ENCODE measurements at regions not wholly inside any gene's neighbourhood (a gene's known extent, or its start where the extent isn't known, plus 50 kb on each side); places are given as distances from the start of the nearest gene placed in this dataset.
A peak's percentile ranks its signal among the peaks of the same experiment; 100 is the strongest.
"Not testable (repeated sequence)": the region's sequence is repeated elsewhere in the genome, so short reads cannot be mapped to it uniquely, and the experiment has no call there.

DNA sequence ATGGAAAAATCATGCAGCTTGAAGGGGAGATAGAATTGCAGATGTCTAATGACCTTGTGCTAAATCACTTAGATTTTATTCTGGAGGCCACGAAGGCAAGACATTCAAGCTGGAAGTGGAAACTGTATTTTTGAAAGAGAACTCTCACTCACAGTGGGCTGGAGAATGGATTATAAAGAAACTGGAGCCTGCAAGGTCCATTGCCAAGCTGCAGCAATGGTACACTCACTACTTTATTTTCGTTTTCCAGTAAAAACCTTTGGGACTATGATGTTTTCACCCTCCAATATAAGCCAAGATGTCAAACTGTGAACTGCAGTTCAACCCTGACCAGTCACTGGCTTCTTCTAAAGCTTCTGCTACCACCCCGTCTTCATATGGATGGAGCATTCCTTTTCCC is 62.0 kb downstream of the SKIDA1 start:
- no peak for DNase-seq

DNA sequence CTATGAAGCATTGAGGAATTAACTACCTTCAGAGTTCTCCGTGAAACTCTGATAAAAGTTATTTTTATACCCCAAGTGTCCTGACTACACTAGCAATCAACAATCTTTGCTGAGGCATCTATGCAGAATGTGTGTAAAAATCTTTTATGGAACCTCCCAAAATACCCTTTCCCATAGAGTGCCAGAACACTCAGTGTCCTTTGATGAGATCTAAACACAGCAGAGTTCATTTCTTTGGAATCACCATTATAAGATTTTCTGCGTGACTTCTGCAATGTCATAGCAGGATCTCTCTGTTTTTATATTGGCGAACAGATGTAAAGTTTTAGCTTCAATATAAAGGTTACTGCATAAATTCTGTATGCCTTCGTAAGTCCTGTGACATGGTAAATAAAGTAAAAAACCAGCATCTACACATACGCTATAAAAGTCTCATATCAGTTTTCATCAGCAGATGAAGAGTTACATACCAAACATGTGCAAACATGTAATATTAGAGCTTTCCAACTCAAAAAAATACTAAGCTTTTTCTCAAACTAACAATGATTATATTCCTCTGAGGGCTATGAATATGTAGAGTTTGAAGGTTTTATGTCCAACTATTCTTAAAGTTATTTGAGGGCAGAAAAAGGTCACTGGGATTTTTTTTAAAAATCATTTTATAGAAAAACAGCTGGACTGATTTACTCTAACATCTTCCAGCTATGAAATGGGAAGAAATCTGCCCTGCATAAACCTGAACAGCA is 67.2 kb downstream of the SKIDA1 start:
- DNase-seq, result no peak

DNA sequence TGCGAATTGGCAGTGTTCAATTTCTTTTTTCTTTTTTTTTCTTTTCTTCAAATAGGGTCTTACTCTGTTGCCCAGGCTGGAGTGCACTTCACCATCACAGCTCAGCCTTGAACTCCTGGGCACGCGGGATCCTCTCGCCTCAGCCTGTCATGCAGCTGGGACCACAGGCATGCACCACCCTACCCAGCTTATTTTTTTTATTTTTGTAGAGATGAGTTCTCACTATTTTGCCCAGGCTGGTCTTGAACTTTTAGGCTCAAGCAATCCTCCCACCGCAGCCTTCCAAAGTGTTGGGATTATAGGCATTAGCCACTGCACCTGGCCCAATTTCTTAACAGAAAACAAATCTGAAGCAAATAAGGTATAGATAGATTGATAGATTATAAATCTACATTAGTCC is 69.3 kb downstream of the SKIDA1 start:
- DNase-seq, result no peak

GRCh38 chr10:21452203-21452602 is 73.3 kb downstream of the SKIDA1 start:
- no peak for DNase-seq

DNA sequence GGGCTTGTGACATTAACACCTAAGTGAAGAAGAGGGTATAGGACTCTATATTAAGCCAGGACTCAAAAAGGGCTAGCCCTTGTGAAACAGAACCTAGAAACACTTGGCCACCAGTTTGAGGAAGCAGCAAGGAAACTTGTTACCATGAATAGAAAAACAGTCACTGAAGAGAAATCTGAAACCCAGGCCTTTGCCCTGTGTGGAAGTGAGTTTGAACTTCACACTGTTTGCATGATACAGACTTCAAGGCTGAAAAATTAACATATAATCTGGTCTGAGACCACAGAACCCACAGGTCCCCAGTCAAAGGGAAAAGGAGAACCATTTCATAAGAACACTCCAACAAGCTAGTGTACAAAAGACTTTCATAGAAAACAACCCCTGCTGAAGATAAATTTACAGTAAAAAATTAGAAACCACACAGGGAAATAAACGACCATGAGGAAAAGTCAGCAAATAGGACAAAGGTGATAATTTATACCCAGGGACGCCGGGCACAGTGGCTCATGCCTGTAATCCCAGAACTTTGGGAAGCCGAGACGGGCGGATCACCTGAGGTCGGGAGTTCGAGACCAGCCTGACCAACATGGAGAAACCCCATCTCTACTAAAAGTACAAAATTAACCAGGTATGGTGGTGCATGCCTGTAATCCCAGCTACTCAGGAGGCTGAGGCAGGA is 76.1 kb downstream of the SKIDA1 start:
- DNase-seq, result no peak

DNA sequence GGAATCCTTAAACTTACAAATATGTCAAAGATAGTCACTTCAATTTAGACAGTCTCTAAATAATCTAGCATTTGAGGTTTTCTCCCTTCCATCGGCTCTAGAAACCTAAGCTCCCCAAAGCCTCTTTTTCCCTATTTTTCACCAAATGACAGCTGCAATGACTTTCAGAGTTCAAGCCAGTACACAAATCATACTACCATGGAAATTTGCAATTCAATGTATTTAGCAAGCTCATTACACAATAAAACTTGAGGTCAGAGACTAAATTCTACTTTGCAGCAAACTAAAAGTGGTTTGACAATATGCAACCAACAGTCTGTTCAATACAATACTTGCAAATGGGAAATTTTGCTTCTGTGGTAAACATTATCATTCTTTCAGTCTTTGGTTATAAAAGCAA is 80.3 kb downstream of the SKIDA1 start:
- no peak for DNase-seq

GRCh38 chr10:21441625-21442024 is 83.9 kb downstream of the SKIDA1 start:
- DNase-seq, result no peak

GRCh38 chr10:21438914-21439313 is 86.6 kb downstream of the SKIDA1 start:
- not testable (repeated sequence) for DNase-seq

DNA sequence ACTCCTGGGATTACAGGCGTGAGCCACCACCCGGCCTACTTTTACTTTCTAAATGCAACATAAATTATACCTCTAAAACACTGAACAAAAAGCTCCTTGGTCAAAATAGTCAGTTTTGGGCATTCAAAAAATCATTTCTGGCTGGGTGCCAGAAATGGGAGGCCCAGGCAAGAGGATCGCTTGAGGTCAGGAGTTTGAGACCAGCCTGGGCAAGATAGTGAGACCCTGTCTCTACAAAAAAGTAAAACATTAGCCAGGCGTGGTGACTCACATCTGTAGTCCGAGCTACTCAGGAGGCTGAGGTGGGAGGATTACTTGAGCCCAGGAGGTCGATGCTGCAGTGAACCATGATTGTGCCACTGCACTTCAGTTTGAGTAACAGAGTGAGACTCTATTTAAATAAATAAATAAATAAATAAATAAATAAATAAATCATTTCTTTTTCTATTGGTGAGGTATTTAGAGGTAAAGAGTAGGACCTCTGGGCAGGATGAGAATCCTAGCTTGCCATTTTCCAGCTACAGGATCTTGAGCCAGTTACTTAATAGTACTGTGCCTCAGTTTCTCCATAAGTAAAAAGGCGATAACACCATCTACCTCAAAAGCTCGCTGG is 87.6 kb downstream of the SKIDA1 start:
- no peak for DNase-seq

GRCh38 chr10:21432266-21432665 is 93.2 kb downstream of the SKIDA1 start:
- DNase-seq, result no peak

DNA sequence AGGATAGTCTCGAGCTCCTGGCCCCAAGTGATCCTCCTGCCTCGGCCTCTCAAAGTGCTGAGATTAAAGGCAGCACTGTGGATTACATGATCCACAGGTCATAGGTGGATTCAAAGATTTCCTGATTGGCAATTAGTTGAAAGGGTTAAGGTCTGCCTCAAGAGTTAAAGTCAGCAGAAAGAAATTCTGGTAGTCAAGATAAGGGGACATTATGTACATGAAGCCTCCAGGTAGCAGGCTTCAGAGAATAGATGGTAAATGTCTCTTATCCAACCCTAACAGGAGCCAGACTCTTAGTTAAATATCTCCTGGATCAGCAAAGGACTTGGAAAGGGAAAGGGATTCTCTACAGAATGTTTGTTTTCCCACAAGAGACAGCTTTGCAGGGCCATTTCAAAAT is 93.7 kb downstream of the SKIDA1 start:
- no peak for DNase-seq

DNA sequence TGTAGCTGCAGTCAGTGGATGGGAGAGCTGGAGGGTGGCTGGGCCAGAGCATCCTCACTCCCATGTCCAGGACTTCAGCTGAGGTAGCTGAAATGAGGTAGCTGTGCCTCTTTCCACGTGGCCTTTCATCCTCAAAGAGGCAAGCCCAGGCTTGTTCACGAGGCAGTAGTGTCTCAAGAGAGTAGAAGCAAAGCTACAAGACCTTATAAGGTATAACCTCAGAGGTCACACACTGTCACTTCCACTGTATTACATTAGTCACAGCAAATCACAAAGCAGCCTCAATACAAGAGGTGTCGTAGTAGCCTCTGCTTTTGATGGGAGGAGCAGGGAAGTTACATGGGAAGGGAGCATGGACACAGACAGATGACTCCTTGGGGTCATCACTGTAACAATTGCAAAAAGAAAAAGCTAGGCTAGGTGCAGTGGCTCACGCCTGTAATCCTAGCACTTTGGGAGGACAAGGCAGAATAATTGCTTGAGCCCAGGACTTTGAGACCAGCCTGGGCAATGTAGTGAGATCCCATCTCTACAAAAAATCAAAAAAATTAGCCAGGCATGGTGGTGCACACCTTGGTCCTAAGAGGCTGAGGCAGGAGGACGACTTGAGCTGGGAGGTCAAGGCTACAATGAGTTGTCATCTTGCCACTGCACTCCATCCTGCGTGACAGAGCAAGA is 97.5 kb downstream of the SKIDA1 start:
- DNase-seq, result no peak

GRCh38 chr10:21424459-21424861 is 101.0 kb downstream of the SKIDA1 start:
- no peak for DNase-seq

GRCh38 chr10:21423850-21424249 is 101.6 kb downstream of the SKIDA1 start:
- DNase-seq, result no peak

DNA sequence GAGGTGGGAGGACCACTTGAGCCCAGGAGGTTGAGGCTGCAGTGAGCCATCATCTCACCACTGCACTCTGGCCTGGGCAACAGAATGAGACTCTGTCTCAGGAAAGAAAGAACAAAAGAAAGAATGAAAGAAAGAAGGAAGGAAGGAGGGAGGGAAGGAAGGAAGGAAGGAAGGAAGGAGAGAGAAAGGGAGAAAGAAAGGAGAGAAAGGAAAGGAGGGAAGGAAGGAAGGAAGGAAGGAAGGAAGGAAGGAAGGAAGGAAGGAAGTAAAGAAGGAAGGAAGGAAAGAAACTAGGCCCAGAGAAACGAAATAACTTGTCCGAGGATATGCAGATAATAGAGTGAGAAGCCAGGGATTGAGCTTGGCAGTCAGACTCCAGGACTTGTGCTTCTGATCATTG is 102.1 kb downstream of the SKIDA1 start:
- no peak for DNase-seq

- no peak for DNase-seq
These were observed 103.7 kb downstream of the SKIDA1 start for GRCh38 chr10:21421794-21422193.

DNA sequence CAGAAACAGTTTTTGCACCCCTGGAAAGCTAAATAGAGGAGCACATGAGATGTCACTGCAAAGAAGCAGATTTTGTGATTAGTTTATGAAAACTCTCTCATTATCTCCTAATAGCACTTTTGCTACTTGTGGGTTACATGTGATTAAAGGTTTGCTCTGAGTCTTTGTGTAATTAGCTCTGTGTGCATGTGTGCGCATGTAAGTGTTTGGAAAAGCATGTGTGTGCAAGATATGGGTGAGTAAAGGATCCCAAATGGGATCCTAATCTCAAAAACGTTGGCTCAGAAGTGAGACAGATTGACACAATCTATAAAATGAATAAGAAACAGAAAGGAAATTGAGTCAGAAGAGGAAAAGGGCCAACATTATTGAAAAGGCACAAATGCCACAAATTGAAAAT is 104.5 kb downstream of the SKIDA1 start:
- DNase-seq, result no peak

- not testable (repeated sequence) for DNase-seq
These were observed 106.4 kb downstream of the SKIDA1 start for GRCh38 chr10:21418981-21419576.

- DNase-seq, result no peak
These were observed 108.2 kb downstream of the SKIDA1 start for GRCh38 chr10:21417172-21417712.

DNA sequence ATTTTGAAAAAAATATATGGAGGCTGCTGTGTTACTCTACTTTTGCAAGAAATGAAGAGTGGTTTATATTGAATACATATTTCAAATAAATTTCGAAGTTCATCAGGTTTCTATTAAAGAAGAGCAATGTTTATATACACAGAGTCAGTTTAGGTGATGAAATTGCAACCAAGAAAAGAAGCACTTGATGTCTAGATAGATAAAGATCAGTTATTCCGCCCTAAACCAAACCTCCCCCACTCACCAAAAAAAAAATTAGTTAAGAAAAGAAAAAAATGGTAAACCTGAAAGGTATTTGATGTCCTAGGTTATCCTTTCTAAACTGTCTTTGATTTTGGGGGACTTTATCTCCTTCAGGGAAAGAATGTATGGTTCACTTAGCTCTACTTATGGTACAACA is 111.8 kb downstream of the SKIDA1 start:
- no peak for DNase-seq

DNA sequence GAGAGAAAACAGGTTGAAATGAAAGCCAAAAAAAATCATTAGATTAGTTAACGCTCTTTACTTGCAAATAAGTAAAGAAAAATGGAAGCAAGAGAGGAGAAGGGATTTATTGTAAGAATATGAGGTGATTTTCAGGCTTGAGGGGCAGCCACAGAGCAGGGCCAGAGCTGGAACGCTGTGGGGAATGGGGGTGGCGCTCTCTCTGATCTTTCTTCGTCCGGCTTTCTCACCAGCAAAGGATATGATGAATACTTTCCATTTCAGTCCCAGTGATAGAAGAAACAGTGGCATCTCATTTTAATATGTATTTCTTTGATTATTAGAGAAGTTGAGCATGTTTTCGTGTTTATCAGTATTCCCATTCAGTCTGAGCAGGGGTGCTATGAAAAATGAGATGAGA is 112.2 kb downstream of the SKIDA1 start:
- no peak for DNase-seq

DNA sequence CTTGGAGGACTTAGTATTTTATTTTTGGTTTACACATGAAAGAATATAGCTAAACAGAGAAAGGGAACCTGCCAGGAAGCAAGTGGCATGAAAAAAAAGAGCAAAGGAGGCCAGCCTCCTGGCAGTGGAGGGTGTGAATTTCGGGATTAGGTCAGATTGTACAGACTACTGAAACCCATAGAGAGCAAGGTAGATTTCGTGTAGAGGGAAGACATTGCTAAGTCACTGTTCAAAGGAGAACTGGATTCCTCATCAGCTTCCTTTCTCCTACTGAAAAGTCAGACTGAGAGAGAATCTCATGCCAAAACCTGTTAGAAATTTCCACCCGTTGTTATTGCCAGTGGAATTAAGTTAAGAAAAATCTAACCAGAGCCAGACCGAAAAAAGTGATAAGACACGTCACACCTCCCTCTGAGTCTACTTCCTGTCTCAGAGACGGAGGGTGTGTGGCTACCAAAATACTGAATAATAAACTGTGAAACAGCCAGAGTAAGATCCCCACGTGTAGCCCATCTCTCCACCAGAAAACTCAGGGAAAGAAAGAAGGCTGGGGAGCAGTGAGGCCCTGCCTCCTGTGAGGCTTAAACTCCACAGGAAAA is 118.8 kb downstream of the SKIDA1 start:
- peak in 1 of 2 donors; percentile 9 for DNase-seq

- DNase-seq, result no peak
These were observed 119.5 kb downstream of the SKIDA1 start for GRCh38 chr10:21405981-21406380.

Data from CD4-positive, alpha-beta T cell treated with Interleukin-4 for 1 hour (primary cell).